Activated CD8-positive, alpha-beta memory T cell treated with anti-CD3 and anti-CD28 coated beads for 36 hours (primary cell): ENCODE measurements at regions not wholly inside any gene's neighbourhood (a gene's known extent, or its start where the extent isn't known, plus 50 kb on each side); places are given as distances from the start of the nearest gene placed in this dataset.

ENCODE experiments used
- CTCF ChIA-PET: fragments of 350-600 bp; sonication (Branson Sonifier 250); formaldehyde crosslinking; loops from one replicate; lab custom pipeline; 2021; ENCODE audit warnings: antibody characterized with exemption; lab: Charles Lee
- POLR2A ChIA-PET: fragments of 350-600 bp; sonication (Branson Sonifier 250); formaldehyde crosslinking; loops from one replicate; lab custom pipeline; 2021; ENCODE audit warnings: antibody characterized with exemption; lab: Charles Lee

- CTCF ChIA-PET, result no interaction called here
- POLR2A ChIA-PET, result no interaction called here
Measured at GRCh38 chr11:109547356-109548027, 125.5 kb downstream of the C11orf87 start.

GRCh38 chr11:109552376-109552775 is 130.4 kb downstream of the C11orf87 start:
- ChIA-PET CTCF (no interaction called here), POLR2A (no interaction called here)

GRCh38 chr11:109553284-109553683 is 131.3 kb downstream of the C11orf87 start:
- POLR2A ChIA-PET, result no interaction called here
- CTCF ChIA-PET, result no interaction called here

GRCh38 chr11:109554951-109555350 is 133.0 kb downstream of the C11orf87 start:
- CTCF ChIA-PET, result no interaction called here
- POLR2A ChIA-PET, result no interaction called here

- ChIA-PET CTCF (interaction anchor here (0.6 kb wide), 1 partner anchor 74 kb away, joined by 5 read pairs; no protein-coding TSS in a partner anchor), POLR2A (no interaction called here)
Measured at GRCh38 chr11:109564241-109564640, 142.3 kb downstream of the C11orf87 start.

- ChIA-PET CTCF (no interaction called here), POLR2A (no interaction called here)
Measured at GRCh38 chr11:109582470-109582869, 160.5 kb downstream of the C11orf87 start.

- ChIA-PET CTCF (no interaction called here), POLR2A (no interaction called here)
Measured at GRCh38 chr11:109584001-109584972, 162.3 kb downstream of the C11orf87 start.

GRCh38 chr11:109586789-109587188 is 164.8 kb downstream of the C11orf87 start:
- ChIA-PET POLR2A (no interaction called here), CTCF (no interaction called here)

GRCh38 chr11:109590782-109591181 is 168.8 kb downstream of the C11orf87 start:
- ChIA-PET POLR2A (no interaction called here), CTCF (interaction anchor here (1.2 kb wide), 1 partner anchor 18 kb away, joined by 3 read pairs; no protein-coding TSS in a partner anchor)

GRCh38 chr11:109597336-109597735 is 175.3 kb downstream of the C11orf87 start:
- ChIA-PET POLR2A (no interaction called here), CTCF (no interaction called here)

- ChIA-PET CTCF (no interaction called here), POLR2A (no interaction called here)
Measured at GRCh38 chr11:109604481-109605400, 182.8 kb downstream of the C11orf87 start.

- CTCF ChIA-PET, result no interaction called here
- POLR2A ChIA-PET, result no interaction called here
Measured at GRCh38 chr11:109606256-109606655, 184.3 kb downstream of the C11orf87 start.

- POLR2A ChIA-PET, result no interaction called here
- CTCF ChIA-PET, result interaction anchor here (1.0 kb wide), 1 partner anchor 18 kb away, joined by 3 read pairs; no protein-coding TSS in a partner anchor
Measured at GRCh38 chr11:109609454-109610185, 187.6 kb downstream of the C11orf87 start.

- CTCF ChIA-PET, result no interaction called here
- POLR2A ChIA-PET, result no interaction called here
Measured at GRCh38 chr11:109612496-109612895, 190.5 kb downstream of the C11orf87 start.

GRCh38 chr11:109619498-109619897 is 197.5 kb downstream of the C11orf87 start:
- POLR2A ChIA-PET, result no interaction called here
- CTCF ChIA-PET, result no interaction called here

- CTCF ChIA-PET, result no interaction called here
- POLR2A ChIA-PET, result no interaction called here
Measured at GRCh38 chr11:109629734-109630133, 207.7 kb downstream of the C11orf87 start.

GRCh38 chr11:109641549-109641948 is 219.6 kb downstream of the C11orf87 start:
- ChIA-PET CTCF (no interaction called here), POLR2A (no interaction called here)

- POLR2A ChIA-PET, result no interaction called here
Measured at GRCh38 chr11:109644152-109644551, 222.2 kb downstream of the C11orf87 start.

GRCh38 chr11:109648804-109649203 is 226.8 kb downstream of the C11orf87 start:
- POLR2A ChIA-PET, result no interaction called here
- CTCF ChIA-PET, result no interaction called here

More at GRCh38 chr11:109644152-109644551, 222.2 kb downstream of the C11orf87 start:
- CTCF ChIA-PET, result no interaction called here
